ENCODE measurements at regions not wholly inside any gene's neighbourhood (a gene's known extent, or its start where the extent isn't known, plus 50 kb on each side); places are given as distances from the start of the nearest gene placed in this dataset.

DNA sequence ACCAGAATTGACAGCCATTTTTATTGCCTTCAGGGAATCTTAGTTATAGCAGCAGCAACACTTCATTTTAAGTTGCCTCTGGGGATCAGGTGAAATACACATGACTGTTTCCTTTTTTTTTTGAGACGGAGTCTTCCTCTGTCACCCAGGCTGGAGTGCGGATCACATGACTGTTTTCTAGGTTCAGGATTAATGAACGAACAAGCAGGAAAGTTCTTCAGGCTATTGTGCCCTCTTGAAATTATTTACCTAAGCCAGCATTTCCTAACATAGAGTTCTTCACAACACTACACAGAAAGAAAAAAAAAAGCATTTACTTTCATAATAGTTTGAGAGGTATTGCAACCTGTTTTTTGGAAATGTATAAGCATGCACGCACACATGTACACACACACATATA lies 2032.8 kb downstream of the PCDH7 start:
- Mint-ChIP-seq H3K36me3 (ENCODE audit: low read depth) (no peaks in the 10 kb centered on the region), H3K4me1 (ENCODE audit: low read depth) (no peaks in the 10 kb centered on the region), H3K27me3 (ENCODE audit: insufficient read depth) (no peaks in the 10 kb centered on the region), H3K27ac (no peak overlapping the region), H3K4me3 (no peak overlapping the region), H3K9me3 (peaks cover 42% of the 10 kb centered on the region)
- TF ChIP-seq, protein P1, sequence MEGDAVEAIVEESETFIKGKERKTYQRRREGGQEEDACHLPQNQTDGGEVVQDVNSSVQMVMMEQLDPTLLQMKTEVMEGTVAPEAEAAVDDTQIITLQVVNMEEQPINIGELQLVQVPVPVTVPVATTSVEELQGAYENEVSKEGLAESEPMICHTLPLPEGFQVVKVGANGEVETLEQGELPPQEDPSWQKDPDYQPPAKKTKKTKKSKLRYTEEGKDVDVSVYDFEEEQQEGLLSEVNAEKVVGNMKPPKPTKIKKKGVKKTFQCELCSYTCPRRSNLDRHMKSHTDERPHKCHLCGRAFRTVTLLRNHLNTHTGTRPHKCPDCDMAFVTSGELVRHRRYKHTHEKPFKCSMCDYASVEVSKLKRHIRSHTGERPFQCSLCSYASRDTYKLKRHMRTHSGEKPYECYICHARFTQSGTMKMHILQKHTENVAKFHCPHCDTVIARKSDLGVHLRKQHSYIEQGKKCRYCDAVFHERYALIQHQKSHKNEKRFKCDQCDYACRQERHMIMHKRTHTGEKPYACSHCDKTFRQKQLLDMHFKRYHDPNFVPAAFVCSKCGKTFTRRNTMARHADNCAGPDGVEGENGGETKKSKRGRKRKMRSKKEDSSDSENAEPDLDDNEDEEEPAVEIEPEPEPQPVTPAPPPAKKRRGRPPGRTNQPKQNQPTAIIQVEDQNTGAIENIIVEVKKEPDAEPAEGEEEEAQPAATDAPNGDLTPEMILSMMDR (IDR thresholded peaks at IDR 0.05): no peak
- DNase-seq: no peak

DNA sequence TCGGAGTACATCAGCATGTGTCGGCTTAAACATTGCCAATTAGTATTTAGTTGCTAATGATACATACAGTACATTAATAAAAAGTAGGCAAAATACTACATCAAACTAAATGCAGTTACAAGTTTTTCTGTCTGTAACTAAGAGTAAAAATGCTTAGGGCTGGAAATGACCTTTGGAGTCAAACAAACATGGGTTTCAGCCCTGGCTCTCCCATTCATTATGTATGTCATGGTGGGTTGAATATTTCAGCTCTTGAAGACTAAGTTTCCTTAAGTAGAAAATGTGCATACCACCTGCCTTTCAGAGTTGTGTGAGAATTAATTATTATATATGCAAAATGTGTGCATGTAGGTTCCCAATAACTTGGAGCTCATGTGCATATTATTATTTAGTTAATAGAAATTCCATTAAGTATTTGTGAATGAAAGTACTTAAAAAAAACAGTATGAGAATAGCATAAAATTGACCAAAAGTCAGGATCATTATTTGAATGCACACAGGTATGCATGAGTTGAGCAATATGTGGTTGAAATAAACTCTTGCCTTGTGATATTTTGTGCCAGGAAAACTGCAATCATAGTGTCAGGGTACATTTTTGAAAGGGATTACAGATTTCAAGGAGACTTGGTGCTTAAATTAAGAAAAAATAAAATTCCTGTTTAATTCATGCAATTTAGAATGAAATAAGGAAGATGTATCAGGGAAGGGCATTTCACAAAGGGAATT lies 2048.7 kb downstream of the PCDH7 start:
- Mint-ChIP-seq H3K27me3 (ENCODE audit: insufficient read depth) (no peaks in the 10 kb centered on the region), H3K4me3 (no peak overlapping the region), H3K27ac (no peak overlapping the region), H3K36me3 (ENCODE audit: low read depth) (no peaks in the 10 kb centered on the region), H3K9me3 (peaks cover 20% of the 10 kb centered on the region), H3K4me1 (ENCODE audit: low read depth) (no peaks in the 10 kb centered on the region)
- no peak for DNase-seq
- TF ChIP-seq, protein P1 (IDR thresholded peaks at IDR 0.05): no peak

DNA sequence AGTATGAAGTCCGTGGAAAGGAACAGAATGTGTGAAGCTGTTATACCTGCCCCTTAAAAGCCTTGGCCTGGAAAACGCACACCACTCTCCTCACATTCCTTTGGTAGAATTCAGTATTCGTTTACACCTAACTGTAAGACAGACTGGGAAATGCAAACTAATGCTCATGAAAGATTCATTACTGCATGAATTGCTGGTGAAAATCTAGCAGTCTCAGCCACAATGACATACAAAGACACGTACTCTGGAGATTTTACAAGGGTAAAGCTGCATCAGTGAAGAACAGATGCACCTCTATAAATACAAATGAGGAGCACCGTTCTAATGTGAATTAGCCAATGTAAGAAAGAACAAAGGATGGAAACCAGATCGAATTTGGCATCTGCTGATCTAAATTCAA lies 2051.3 kb downstream of the PCDH7 start:
- no peaks in the 10 kb centered on the region for H3K4me1 Mint-ChIP-seq (ENCODE audit: low read depth)
- TF ChIP-seq, protein P1 (IDR thresholded peaks at IDR 0.05): no peak
- no peak overlapping the region for H3K4me3 Mint-ChIP-seq
- H3K27me3 Mint-ChIP-seq (ENCODE audit: insufficient read depth): no peaks in the 10 kb centered on the region
- no peak overlapping the region for H3K27ac Mint-ChIP-seq
- DNase-seq: no peak
- no peaks in the 10 kb centered on the region for H3K36me3 Mint-ChIP-seq (ENCODE audit: low read depth)
- peaks cover 14% of the 10 kb centered on the region for H3K9me3 Mint-ChIP-seq

DNA sequence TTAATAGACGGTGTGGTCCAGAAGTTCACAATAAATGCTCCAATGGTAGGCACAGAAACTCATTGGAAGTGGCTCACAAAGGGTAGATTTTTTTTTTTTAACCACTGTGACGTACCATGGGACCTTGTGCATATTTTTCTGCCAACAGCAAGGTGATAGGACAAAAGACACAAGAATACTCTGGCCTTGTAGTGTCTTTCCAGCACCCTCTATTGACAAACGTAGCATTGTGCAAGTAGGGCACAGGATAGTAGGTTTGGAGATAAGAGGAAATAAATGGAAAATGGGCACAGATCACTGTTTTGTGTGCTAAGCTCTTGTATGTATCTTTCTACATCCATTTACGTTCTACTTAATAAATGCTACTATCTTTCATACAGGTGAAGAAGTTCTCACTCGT lies 2054.9 kb downstream of the PCDH7 start:
- H3K27ac Mint-ChIP-seq: no peak overlapping the region
- H3K9me3 Mint-ChIP-seq: peaks cover 21% of the 10 kb centered on the region
- TF ChIP-seq, protein P1 (IDR thresholded peaks at IDR 0.05): no peak
- H3K4me1 Mint-ChIP-seq (ENCODE audit: low read depth): no peaks in the 10 kb centered on the region
- no peak for DNase-seq
- H3K4me3 Mint-ChIP-seq: no peak overlapping the region
- no peaks in the 10 kb centered on the region for H3K27me3 Mint-ChIP-seq (ENCODE audit: insufficient read depth)
- no peaks in the 10 kb centered on the region for H3K36me3 Mint-ChIP-seq (ENCODE audit: low read depth)

DNA sequence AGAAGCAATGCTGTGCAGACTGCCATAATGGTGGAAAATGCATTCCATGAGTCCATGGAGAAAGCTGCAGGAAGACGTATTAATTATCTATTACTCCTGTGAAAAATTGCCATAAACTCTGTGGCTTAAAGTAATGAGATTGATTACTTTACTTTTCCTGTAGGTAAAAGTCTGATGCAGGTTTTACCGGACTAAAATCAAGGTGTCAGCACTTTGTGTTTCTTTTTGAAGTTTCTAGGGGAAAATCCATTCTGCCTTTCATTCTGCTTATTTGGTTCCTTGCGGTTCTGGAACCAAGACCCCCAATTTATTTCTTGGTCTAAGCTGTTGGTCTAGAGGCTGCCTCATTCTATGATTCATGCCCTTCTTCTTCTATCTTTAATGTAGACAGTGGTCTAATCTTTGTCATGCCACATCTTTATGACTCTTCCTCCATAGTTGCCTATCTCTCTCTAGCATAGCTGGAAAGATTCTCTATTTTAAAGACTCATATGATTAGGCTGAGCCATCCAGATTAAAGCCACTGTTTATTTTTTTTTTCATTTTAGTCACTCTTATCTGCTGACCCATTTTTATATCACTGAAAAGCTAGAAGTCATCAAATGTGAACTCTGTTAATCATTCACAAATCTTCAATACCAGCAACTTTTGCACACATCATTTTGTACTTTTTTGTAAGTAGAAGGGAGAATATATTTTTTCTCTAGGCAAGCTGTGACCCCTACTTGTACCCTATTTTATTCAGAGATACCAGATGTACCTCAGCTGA lies 2056.4 kb downstream of the PCDH7 start:
- TF ChIP-seq, protein P1 (IDR thresholded peaks at IDR 0.05): no peak
- H3K36me3 Mint-ChIP-seq (ENCODE audit: low read depth): no peaks in the 10 kb centered on the region
- peaks cover 33% of the 10 kb centered on the region for H3K9me3 Mint-ChIP-seq
- no peaks in the 10 kb centered on the region for H3K4me1 Mint-ChIP-seq (ENCODE audit: low read depth)
- no peak overlapping the region for H3K4me3 Mint-ChIP-seq
- DNase-seq: no peak
- H3K27me3 Mint-ChIP-seq (ENCODE audit: insufficient read depth): no peaks in the 10 kb centered on the region
- H3K27ac Mint-ChIP-seq: no peak overlapping the region

All from HFFc6 (cell line).